ENCODE measurements at regions not wholly inside any gene's neighbourhood (a gene's known extent, or its start where the extent isn't known, plus 50 kb on each side); places are given as distances from the start of the nearest gene placed in this dataset.

DNA sequence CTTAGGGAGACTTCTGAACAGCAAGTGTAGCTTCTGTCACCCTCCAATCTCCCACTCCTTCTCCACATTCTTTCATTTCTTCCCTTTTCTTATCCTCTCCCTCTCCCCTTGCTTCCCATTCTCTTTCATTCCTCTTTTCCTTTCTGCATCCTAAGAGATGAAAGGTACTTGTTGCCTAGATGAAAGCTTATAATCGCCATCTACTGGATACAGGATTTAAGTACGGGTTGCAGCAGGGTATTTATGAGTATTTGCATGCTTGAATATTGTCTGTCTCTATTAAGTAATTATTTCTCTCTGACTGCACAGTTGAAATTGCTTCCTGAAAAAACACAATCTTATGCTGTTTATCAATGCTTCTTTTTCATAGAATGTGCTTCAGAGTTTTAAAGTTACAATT, 174.0 kb upstream of the TENT5D start:
- Histone ChIP-seq H3K36me3 (no peaks in the 10 kb centered on the region), H3K27me3 (peaks cover 0 to 4% (median 0%) of the 10 kb centered on the region in 3 donors), H3K4me3 (no peak overlapping the region), H3K4me1 (no peaks in the 10 kb centered on the region), H3K9me3 (no peaks in the 10 kb centered on the region), H3K27ac (no peak overlapping the region)
- WGBS, 2 donors: 39 to 72% methylated on average over 2 of the region's 2 CpGs
- DNase-seq: no peak
- TF ChIP-seq, protein P1, sequence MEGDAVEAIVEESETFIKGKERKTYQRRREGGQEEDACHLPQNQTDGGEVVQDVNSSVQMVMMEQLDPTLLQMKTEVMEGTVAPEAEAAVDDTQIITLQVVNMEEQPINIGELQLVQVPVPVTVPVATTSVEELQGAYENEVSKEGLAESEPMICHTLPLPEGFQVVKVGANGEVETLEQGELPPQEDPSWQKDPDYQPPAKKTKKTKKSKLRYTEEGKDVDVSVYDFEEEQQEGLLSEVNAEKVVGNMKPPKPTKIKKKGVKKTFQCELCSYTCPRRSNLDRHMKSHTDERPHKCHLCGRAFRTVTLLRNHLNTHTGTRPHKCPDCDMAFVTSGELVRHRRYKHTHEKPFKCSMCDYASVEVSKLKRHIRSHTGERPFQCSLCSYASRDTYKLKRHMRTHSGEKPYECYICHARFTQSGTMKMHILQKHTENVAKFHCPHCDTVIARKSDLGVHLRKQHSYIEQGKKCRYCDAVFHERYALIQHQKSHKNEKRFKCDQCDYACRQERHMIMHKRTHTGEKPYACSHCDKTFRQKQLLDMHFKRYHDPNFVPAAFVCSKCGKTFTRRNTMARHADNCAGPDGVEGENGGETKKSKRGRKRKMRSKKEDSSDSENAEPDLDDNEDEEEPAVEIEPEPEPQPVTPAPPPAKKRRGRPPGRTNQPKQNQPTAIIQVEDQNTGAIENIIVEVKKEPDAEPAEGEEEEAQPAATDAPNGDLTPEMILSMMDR (IDR thresholded peaks at IDR 0.05): no peak
- TF ChIP-seq POLR2A (IDR thresholded peaks at IDR 0.05) (no peak), POLR2AphosphoS5 (IDR thresholded peaks at IDR 0.05) (no peak), EP300 (IDR thresholded peaks at IDR 0.05) (no peak)
- intact Hi-C loops (cut with DNase I): no loop called here

DNA sequence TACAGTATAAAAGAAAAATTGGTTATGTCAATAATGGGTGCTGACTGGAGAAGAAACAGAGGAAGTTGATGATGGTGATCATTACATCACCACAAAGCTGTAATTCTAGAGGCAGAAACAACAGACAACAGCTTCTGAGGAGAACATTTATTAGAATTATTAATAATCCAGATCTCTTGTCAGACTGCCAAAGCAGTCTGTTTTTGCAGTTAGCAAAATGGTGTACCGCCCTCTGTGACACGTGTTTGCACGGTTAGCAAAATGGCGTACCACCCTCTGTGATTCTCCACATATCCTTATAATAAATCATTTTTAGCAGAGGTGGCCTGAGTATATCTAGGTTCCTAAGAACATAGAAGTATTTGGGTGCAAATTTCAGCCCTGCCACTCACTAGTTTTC, 154.0 kb upstream of the TENT5D start:
- Histone ChIP-seq H3K4me3 (no peak overlapping the region), H3K9me3 (no peaks in the 10 kb centered on the region), H3K27me3 (no peaks in the 10 kb centered on the region), H3K36me3 (no peaks in the 10 kb centered on the region), H3K27ac (no peak overlapping the region), H3K4me1 (no peaks in the 10 kb centered on the region)
- no peak for TF ChIP-seq POLR2AphosphoS5 (IDR thresholded peaks at IDR 0.05)
- TF ChIP-seq EP300 (IDR thresholded peaks at IDR 0.05): no peak
- TF ChIP-seq, protein P1 (IDR thresholded peaks at IDR 0.05): no peak
- no peak for TF ChIP-seq POLR2A (IDR thresholded peaks at IDR 0.05)
- intact Hi-C loops (cut with DNase I): no loop called here
- DNase-seq: no peak
- 94 to 96% methylated on average over 4 of the region's 4 CpGs for WGBS, 2 donors

DNA sequence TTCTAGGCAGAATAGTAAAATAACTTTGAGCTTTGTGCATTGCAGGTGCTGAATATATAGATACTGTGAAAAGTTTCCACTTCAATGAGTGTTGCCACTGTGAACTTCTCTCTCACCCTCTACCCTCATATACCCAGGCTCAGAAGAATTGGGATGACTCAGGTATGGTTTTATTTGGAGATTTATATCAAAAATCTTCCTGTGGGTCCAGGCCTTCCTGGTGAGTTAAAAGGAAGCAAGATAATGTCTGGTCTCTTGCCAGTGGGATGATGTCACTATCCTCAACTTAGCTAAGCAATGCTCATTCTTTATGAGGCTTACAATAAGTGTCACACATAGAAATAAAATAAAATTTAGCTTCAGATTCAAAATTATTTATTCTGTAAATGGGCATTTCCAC, 153.3 kb upstream of the TENT5D start:
- no peak for DNase-seq

DNA sequence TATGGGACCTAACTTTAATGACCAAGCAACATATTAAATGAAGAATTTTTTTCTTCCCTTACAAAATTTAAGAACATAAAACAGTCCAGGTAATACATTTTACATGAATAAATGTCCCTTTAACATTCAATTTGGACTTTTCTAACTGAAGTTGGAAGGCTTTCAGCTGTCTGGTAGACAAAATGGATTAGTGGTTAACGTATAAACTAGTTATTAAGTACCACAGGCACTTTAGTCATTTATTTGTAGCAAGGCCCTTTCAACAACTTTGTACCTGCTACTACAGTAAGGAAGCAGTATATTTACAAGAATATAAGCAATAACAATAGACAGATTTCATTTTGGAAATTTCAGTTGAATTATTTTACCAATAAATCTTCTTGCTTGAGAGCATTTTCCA, 152.5 kb upstream of the TENT5D start:
- Histone ChIP-seq H3K4me1 (no peaks in the 10 kb centered on the region), H3K27ac (no peak overlapping the region), H3K9me3 (no peaks in the 10 kb centered on the region), H3K27me3 (no peaks in the 10 kb centered on the region), H3K4me3 (no peak overlapping the region), H3K36me3 (no peaks in the 10 kb centered on the region)
- TF ChIP-seq EP300 (IDR thresholded peaks at IDR 0.05): no peak
- WGBS, 2 donors: 82 to 87% methylated on average over 1 of the region's 1 CpG
- DNase-seq: no peak
- intact Hi-C loops (cut with DNase I): no loop called here

More for the DNA sequence above, 153.3 kb upstream of the TENT5D start:
- intact Hi-C loops (cut with DNase I): no loop called here
- Histone ChIP-seq H3K27ac (no peak overlapping the region), H3K4me3 (no peak overlapping the region), H3K4me1 (no peaks in the 10 kb centered on the region), H3K36me3 (no peaks in the 10 kb centered on the region), H3K27me3 (no peaks in the 10 kb centered on the region), H3K9me3 (no peaks in the 10 kb centered on the region)
- TF ChIP-seq, protein P1 (IDR thresholded peaks at IDR 0.05): no peak
- TF ChIP-seq POLR2A (IDR thresholded peaks at IDR 0.05) (no peak), POLR2AphosphoS5 (IDR thresholded peaks at IDR 0.05) (no peak), EP300 (IDR thresholded peaks at IDR 0.05) (no peak)

DNA sequence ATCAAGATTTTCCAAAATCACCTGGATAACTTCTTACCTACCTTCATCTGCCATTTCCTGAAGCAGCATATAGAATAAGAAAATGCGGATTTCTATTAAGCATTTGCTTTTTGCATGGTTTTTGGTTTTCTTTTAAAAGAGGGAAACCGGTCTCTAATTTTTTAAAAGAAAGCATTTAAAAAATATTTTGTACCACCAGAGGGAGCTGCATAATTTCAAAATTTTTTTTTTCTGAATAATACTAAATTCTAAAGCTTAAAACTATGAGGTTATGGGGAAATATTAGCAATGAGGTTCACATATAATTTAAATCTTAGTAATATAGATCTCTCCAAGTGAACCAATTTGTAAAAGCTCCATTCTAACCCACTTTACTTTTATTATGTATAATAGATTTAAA, 137.7 kb upstream of the TENT5D start:
- intact Hi-C loops (cut with DNase I): loop anchor here (5.0 kb wide), 1 partner anchor 295 kb away; no protein-coding TSS in a partner anchor
- Histone ChIP-seq H3K9me3 (no peaks in the 10 kb centered on the region), H3K4me1 (no peaks in the 10 kb centered on the region), H3K27ac (no peak overlapping the region), H3K36me3 (no peaks in the 10 kb centered on the region), H3K4me3 (no peak overlapping the region), H3K27me3 (peaks cover 0 to 4% (median 0%) of the 10 kb centered on the region in 3 donors)
- no peak for DNase-seq
- 69 to 78% methylated on average over 2 of the region's 2 CpGs for WGBS, 2 donors
- TF ChIP-seq POLR2AphosphoS5 (IDR thresholded peaks at IDR 0.05) (no peak), EP300 (IDR thresholded peaks at IDR 0.05) (no peak), POLR2A (IDR thresholded peaks at IDR 0.05) (no peak)
- TF ChIP-seq, protein P1 (IDR thresholded peaks at IDR 0.05): peak in 1 of 4 experiments; percentile 21

Data from sigmoid colon (tissue), 6 donors.